Neural progenitor cell (in vitro differentiated cells): ENCODE measurements at regions not wholly inside any gene's neighbourhood (a gene's known extent, or its start where the extent isn't known, plus 50 kb on each side); places are given as distances from the start of the nearest gene placed in this dataset.

ENCODE experiments used
- CTCF ChIP-seq: fragments of 200-600 bp; sonication (generic); IDR thresholded peaks from 2 replicates; pipeline ENCODE4 v1.5.1; 2017; ENCODE audit warnings: antibody characterized with exemption, mild to moderate bottlenecking
- EZH2phosphoT487 ChIP-seq: fragments of 200-600 bp; sonication (generic); IDR thresholded peaks from 2 replicates; pipeline ENCODE4 v1.6.1; 2017; ENCODE audit warnings: antibody characterized with exemption

DNA sequence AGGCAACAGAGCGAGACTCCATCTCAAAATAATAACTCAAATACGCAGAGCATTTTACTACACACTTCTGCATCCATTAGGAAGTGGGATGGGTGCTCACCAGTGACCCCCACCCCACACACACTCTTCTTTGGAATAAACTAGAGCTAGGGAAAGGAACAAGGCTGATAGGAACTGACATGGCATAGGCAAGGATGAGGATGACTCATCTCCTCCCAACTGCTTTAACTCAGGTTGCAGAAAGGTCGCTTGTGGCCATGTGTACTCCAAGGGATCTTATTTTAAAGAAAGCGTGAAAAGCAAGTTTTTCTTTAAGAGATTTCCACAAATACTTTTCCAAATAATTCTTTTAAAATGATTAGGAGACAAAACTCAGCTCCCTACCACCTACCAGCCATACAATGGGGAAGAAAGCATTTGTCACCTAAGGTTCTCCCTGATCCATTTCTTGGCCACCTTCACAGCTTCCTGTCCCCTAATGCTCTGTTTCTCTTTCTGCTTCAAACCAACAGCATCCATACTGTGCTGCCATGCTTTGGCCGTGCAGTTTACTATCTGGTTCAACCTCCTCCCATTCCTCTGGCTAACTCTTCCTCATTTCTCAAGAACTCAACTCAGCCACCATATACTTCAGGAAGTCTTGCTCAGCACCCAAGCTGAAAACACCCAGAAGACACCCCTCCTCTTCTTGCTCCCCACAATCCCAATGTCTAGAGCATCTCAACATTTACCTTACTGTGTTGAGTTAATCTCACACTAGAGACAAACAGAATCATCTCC, 211.9 kb downstream of the ACTL7B start:
- TF ChIP-seq CTCF (no peak), EZH2phosphoT487 (no peak)
